SK-N-MC (cell line): ENCODE measurements at regions not wholly inside any gene's neighbourhood (a gene's known extent, or its start where the extent isn't known, plus 50 kb on each side); places are given as distances from the start of the nearest gene placed in this dataset.

ENCODE experiments used
- EZH2 ChIP-seq: fragments of 200-600 bp; sonication (generic); IDR thresholded peaks from one replicate; pipeline ENCODE4 v1.6.1; 2017; ENCODE audit warnings: antibody characterized with exemption
- FOXP2 ChIP-seq: optimal IDR thresholded peaks from 2 replicates; pipeline ENCODE3; 2011; ENCODE audit warnings: mild to moderate bottlenecking, moderate library complexity; ENCODE audit not compliant: insufficient read depth; ENCODE audit errors: extremely low read length, control extremely low read depth
- POLR2AphosphoS5 ChIP-seq: IDR thresholded peaks from 2 replicates; pipeline ENCODE4 v1.6.1; 2012; ENCODE audit warnings: mild to moderate bottlenecking, low read depth, low read length, borderline replicate concordance

- TF ChIP-seq EZH2 (no peak), POLR2AphosphoS5 (no peak), FOXP2 (no peak)
Observed at GRCh38 chr4:116005037-116005805, 891.8 kb upstream of the NDST4 start.
